ENCODE measurements at regions not wholly inside any gene's neighbourhood (a gene's known extent, or its start where the extent isn't known, plus 50 kb on each side); places are given as distances from the start of the nearest gene placed in this dataset.

DNA sequence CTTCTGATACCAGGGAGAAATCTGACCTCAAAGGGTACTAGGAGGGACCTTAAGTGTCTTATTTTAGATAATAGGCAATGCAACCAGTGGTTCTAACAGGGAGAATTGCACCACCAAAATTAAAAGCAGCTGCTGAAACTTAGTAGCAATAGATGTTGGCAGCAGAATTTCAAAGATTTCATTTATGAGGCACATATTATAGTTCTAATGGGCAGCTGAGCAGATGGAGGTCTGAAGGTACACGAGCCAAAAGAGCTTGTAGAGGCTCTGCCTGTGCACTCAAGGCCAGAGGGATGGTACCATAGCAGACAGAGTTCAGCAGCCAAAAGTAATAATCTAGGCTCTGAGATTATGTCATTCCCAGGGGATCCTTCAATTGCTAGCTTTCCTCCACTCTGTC lies 87.3 kb upstream of the NCKAP5 start:
- no peaks in the 10 kb centered on the region for H3K4me1 Mint-ChIP-seq
- no peak overlapping the region for H3K27ac Mint-ChIP-seq
- H3K36me3 Mint-ChIP-seq, result no peaks in the 10 kb centered on the region
- no peak overlapping the region for H3K4me3 Mint-ChIP-seq
- peaks cover 3% of the 10 kb centered on the region for H3K9me3 Mint-ChIP-seq
- H3K27me3 Mint-ChIP-seq, result peaks cover 1% of the 10 kb centered on the region

DNA sequence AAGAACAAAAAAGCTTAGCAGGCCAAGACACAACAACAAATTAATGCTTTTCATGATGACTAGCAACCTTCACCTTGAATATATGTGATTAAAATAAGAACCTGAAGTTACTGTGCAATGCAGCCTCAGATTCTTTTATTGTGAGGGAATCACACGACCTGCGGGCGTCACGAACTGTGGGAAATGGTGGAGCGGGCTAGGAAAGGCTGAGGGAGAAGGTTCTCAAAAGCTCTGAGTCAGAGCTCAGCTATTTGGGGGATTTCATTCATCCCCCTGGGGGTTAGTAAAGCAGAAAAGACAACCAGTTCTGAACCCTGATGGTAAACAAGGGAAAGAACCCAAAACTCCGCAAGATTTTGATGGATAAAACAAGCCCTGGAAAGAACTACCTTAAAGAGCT lies 89.3 kb upstream of the NCKAP5 start:
- Mint-ChIP-seq H3K27me3 (peaks cover 1% of the 10 kb centered on the region), H3K4me3 (no peak overlapping the region), H3K36me3 (no peaks in the 10 kb centered on the region), H3K27ac (no peak overlapping the region), H3K9me3 (peaks cover 1% of the 10 kb centered on the region), H3K4me1 (no peaks in the 10 kb centered on the region)

DNA sequence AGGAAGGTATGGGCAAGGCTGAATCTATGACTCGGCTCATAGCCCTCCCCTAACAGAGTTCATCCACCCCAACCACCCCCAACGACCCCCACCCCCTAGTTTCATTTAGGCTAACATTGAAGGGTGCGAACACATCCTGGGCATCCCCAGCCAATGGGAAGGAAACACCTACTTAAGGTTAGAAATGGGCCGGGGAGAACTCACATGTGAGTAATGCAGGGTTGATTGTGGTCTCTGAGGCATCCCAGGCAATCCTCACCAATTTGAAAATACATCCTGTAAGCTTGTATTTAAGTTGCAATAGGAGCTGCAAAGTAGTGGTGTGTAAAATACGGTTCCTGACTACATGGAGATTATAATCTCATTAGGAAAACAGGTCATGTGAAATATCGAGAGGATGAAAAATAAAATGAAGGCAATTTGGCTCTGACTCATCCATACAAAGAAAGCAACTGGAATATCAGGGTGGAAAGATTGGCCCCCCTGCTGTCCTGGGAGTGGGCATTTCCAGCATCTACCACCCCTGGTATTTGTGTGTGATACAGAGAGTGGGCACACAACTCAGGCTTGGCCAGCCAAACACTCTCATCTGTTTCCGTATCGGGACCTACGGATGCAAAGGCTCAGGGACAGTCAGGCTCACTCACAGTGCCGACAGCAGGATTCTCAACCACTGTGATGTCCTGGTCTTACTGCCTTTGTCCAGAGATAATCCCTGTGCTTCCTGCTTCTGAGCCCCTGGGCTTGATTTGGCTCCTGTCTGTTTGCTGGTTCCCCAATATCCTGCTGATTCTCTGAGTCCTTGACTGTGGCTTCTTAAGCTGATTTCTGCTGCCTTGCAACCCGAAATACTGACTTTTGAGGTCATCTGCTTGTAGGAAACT lies 90.0 kb upstream of the NCKAP5 start:
- Mint-ChIP-seq H3K27ac (no peak overlapping the region), H3K4me1 (no peaks in the 10 kb centered on the region), H3K27me3 (peaks cover 1% of the 10 kb centered on the region), H3K36me3 (no peaks in the 10 kb centered on the region), H3K9me3 (no peaks in the 10 kb centered on the region), H3K4me3 (no peak overlapping the region)

DNA sequence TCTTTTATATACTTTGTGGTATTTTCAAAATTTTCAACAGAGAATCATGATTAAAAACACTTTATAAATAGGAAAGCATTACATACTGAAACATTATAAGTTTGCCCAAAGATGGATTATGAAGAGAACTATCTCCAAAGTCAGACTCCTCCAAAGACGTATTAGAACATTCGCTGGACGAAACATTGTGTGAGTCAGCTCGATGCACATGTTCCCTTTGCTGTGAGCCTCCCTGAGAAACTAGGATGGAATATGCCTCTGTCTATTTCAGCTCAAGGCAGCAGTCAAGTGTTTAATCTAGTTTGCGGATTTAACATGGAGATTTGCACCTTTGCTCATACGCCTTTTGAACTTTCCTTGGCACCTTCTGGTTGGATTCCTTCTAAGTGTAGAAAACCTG lies 92.2 kb upstream of the NCKAP5 start:
- H3K4me1 Mint-ChIP-seq, result no peaks in the 10 kb centered on the region
- no peaks in the 10 kb centered on the region for H3K9me3 Mint-ChIP-seq
- no peak overlapping the region for H3K27ac Mint-ChIP-seq
- H3K27me3 Mint-ChIP-seq, result peaks cover 1% of the 10 kb centered on the region
- no peaks in the 10 kb centered on the region for H3K36me3 Mint-ChIP-seq
- H3K4me3 Mint-ChIP-seq, result no peak overlapping the region

DNA sequence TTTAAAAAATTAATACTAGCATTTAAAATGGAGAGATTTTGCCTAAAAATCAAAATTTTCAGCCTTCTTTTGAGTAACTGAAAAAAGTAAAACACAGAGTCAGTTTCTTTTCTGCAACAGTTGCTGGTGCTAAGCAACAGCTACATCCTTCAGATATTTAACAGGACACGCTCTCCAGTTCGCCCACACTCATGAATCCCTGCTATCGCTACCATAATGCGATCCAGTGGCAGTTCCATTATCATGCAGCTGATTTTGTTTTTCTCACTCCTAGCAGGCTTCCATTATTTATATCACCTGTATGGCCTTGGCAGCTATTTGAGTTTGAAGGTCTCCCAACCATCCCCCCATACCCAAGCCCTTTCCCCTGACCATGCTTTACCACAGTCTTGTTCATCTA lies 93.1 kb upstream of the NCKAP5 start:
- no peaks in the 10 kb centered on the region for H3K4me1 Mint-ChIP-seq
- H3K9me3 Mint-ChIP-seq, result no peaks in the 10 kb centered on the region
- H3K27ac Mint-ChIP-seq, result no peak overlapping the region
- peaks cover 1% of the 10 kb centered on the region for H3K27me3 Mint-ChIP-seq
- H3K4me3 Mint-ChIP-seq, result no peak overlapping the region
- H3K36me3 Mint-ChIP-seq, result no peaks in the 10 kb centered on the region

DNA sequence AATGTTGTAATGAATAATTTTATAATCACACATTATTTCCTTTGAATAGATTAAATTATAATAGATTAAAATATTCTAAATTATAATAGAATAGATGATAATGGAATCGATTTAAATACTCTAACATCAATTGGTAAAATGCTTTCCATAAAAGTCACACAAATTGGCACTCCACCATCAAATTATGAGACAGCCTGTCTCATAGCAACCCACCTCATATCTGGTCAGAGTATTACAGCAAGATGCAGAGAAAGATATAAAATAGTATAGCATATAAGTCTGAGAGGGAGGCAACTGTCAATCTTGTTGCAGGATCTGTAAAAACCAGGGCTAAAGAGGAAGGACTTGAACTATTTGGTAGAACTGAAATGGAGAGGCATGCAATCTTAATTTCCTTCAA lies 98.4 kb upstream of the NCKAP5 start:
- no peaks in the 10 kb centered on the region for H3K36me3 Mint-ChIP-seq
- H3K4me1 Mint-ChIP-seq, result no peaks in the 10 kb centered on the region
- no peaks in the 10 kb centered on the region for H3K27me3 Mint-ChIP-seq
- H3K4me3 Mint-ChIP-seq, result no peak overlapping the region
- H3K9me3 Mint-ChIP-seq, result peaks cover 6% of the 10 kb centered on the region
- no peak overlapping the region for H3K27ac Mint-ChIP-seq

DNA sequence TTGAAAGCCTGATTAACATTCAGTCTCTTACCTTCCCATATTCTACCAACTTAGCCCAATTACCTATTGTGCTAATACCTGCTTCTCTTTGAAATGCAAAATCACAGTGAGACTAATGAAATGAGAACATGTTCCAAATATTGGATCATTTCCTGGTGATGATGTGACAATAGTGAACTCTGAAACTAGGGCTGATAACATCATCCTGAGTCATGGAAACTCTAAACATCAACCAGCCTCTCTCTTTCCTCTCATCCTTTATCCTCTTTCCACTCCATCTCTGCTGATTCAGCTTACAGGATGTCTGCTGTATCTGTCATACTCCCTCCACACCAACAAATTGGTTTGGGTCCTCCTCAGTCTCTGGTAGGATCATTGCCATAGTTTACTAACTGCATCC lies 98.8 kb upstream of the NCKAP5 start:
- H3K4me1 Mint-ChIP-seq, result no peaks in the 10 kb centered on the region

DNA sequence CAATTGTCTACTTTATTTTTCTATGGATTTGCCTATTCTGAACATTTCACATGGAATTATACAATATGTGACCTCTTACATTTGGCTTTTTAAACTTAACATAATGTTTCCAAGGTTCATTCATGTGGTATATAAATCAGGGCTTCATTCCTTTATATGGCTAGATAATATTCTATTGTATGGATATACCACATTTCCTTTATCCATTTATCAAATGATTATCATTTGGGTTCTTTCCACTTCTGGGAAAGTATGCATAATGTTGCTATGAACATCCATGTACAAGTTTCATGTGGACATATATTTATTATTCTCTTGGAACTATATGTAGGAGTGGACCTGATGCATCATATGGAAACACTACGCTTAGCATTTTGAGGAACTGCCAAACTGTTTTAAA lies 99.7 kb upstream of the NCKAP5 start:
- peaks cover 3% of the 10 kb centered on the region for H3K27me3 Mint-ChIP-seq
- peaks cover 11% of the 10 kb centered on the region for H3K9me3 Mint-ChIP-seq
- no peaks in the 10 kb centered on the region for H3K4me1 Mint-ChIP-seq
- no peak overlapping the region for H3K27ac Mint-ChIP-seq
- no peaks in the 10 kb centered on the region for H3K36me3 Mint-ChIP-seq
- H3K4me3 Mint-ChIP-seq, result no peak overlapping the region

More for the DNA sequence above, 98.8 kb upstream of the NCKAP5 start:
- Mint-ChIP-seq H3K36me3 (no peaks in the 10 kb centered on the region), H3K4me3 (no peak overlapping the region), H3K9me3 (peaks cover 11% of the 10 kb centered on the region), H3K27me3 (peaks cover 3% of the 10 kb centered on the region), H3K27ac (no peak overlapping the region)

DNA sequence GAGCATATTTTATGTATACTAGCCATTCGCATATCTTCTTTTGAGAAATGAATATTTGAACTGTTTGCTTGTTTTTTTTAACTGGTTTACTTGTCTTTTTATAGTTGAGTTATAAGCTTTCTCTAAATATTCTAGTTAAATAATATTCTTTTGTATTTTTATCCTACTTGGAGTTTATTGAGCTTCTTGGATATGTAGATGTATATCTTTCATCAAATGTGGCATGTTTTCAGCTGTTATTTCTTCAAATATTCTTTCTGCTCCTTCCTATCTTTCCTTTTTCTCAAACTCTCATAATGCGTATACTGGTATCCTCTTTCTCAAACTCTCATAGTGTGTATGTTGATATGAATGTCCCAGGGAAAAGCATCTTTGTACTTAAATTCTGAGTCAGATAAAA lies 100.3 kb upstream of the NCKAP5 start:
- Mint-ChIP-seq H3K27ac (no peak overlapping the region), H3K9me3 (peaks cover 11% of the 10 kb centered on the region), H3K36me3 (no peaks in the 10 kb centered on the region), H3K4me1 (no peaks in the 10 kb centered on the region), H3K27me3 (peaks cover 4% of the 10 kb centered on the region), H3K4me3 (no peak overlapping the region)

DNA sequence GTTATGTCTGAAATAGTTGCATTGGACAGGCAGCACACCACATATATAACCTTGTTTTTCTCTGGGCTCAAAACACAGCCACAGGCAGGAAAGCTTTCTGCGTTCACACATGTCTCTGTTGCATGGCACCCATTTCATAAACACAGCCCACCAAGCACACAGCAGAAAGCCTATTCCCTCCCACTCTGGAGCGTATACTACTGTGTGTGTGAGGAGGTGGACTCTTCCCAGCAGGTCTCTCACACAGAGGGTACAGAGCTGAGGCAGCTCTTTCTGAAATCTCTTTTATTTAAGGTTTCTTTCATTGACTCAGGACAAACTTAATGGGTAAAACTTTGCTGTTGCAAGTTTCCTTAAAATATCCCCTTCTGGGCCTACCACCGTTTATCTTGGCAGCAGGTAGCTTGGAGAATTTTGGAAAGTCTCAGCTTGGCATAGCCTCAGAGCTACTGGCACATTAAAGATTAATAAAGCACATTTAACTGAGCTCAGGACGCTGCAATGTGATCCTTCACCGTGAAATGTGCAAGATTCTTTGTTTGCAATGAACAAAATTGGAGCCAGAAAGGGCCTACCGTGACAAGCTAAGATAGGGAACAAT lies 105.1 kb upstream of the NCKAP5 start:
- Mint-ChIP-seq H3K9me3 (peaks cover 13% of the 10 kb centered on the region), H3K27me3 (peaks cover 7% of the 10 kb centered on the region), H3K4me3 (no peak overlapping the region), H3K27ac (no peak overlapping the region), H3K36me3 (no peaks in the 10 kb centered on the region), H3K4me1 (no peaks in the 10 kb centered on the region)

DNA sequence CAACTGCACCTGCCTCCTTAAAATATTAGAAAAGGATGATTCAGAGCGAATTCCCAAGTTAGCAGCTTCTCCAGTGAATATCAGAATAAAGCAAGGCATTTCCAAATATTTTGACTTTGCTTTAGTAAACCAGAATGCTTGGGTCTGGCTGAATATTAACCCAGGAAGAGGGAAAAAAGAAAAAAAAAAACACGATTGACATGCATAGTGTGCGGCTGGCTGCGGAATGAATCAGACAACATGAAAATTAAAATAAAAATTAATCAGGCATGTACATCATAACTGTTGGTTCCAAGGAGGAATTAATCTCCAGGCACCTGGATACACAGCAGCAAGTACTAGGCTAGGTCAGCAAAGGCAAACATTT lies 105.8 kb upstream of the NCKAP5 start:
- Mint-ChIP-seq H3K27ac (no peak overlapping the region), H3K9me3 (peaks cover 10% of the 10 kb centered on the region), H3K27me3 (peaks cover 7% of the 10 kb centered on the region), H3K36me3 (no peaks in the 10 kb centered on the region), H3K4me1 (no peaks in the 10 kb centered on the region), H3K4me3 (no peak overlapping the region)

DNA sequence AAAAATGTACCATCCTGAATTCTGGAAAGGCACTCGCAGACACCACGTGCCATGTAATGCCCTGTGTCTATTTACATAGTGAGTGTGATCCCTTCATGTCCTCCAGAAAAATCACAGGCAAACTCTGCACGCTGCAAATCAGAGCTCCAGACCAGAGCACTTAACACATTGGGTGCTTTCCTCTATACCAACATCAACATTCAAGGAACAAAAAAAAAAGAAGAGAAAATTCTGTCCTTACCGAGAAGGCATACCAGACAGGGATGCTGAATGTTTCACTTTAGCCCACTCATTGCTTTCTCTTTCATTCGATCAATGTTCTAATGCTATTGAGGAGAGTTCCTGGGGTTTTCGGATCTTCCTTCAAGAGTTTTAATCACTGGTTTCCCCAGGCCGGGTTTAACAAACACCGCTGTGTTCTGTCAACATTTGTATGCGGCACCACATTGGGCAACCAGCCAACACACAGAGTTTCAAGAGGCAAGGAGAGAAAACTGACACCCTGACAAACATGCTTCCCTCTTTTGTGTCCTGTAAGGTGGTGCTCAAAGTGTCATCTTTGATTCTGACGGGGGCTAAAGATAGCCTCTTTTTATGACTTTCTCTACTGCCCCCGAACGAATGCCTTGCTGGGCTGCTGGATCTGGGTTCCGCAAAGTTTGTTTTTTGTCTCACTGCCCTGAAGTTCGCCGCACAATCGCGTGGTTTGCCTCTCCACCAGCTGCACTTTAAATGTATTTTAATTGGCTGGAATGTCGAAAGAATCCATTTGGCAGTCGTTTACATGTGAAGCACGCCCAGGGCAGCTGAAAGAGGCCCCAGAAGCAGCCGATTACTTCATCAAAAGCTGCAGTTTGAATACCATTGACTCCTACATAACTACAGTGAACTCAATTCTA lies 106.4 kb upstream of the NCKAP5 start:
- Mint-ChIP-seq H3K4me1 (no peaks in the 10 kb centered on the region), H3K9me3 (peaks cover 10% of the 10 kb centered on the region), H3K27me3 (peaks cover 7% of the 10 kb centered on the region), H3K4me3 (no peak overlapping the region), H3K27ac (no peak overlapping the region), H3K36me3 (no peaks in the 10 kb centered on the region)

DNA sequence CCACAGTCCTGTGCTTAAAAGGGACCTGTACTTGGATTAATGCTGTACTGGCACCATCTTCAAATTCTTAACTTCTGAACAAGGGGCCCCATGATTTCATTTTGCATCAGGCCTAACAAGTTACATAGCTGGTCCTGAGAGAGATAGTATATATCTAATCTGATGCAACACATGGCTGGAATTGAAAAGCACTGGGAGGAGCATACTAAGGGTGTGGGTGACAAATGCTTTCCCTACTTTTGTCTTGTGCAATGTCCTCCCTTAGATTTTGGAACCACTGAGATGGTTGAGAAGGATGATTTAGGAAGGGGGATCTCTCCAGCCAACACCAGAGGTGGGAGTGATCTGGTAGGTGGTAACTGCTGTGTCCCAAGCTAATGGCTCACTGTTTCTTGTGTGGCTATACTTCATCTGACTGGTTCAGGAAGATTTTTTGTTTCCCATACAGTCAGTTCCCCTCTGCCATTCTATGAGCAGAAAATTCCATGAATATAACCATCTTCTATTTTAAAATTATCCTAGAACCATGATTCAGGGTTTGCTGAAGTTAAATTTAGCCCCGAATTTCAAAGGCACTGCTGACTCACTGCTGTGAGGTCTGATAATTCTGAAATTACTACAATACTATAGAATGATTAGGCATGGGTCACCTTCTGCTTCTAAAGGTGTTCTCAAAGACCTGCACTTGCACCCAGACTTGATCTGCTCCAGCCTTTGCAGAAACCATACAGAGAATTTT lies 108.3 kb upstream of the NCKAP5 start:
- H3K36me3 Mint-ChIP-seq, result no peaks in the 10 kb centered on the region
- H3K27me3 Mint-ChIP-seq, result peaks cover 7% of the 10 kb centered on the region
- peaks cover 10% of the 10 kb centered on the region for H3K9me3 Mint-ChIP-seq
- H3K4me1 Mint-ChIP-seq, result no peaks in the 10 kb centered on the region
- H3K27ac Mint-ChIP-seq, result no peak overlapping the region
- H3K4me3 Mint-ChIP-seq, result no peak overlapping the region

DNA sequence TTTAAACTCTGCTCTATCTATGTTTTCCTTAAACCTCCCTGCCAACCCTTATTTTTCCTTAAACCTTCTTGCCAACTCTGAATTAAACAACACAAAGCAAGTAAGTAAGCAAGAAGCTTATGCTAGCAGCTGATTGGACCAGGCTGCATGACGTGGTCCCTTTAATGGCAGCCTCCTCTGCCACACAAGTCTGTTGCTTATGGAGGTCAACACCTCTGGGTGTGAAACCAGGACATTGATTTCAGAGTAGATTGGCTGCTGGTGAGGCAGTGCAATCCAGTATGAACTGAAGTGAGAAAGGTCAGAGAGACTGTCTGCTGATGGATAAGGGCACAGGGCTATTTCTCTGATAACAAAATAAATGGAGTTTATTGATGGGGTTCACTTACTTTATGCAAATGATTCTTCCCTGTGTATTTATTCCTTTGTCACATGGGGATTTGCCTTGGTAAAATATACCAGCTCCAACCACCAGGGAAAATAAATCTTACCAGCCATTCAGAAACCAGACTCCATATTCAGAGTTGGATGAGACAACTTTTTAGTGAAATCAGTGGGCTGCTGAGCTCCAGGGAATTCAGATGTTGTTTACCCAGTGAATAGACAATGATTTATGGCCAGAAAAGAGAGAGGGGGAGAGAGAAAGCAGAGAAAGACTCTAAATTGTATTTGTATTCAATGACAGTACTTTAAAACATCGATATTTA lies 112.2 kb upstream of the NCKAP5 start:
- no peaks in the 10 kb centered on the region for H3K4me1 Mint-ChIP-seq
- no peak overlapping the region for H3K4me3 Mint-ChIP-seq
- peaks cover 4% of the 10 kb centered on the region for H3K9me3 Mint-ChIP-seq
- no peak overlapping the region for H3K27ac Mint-ChIP-seq
- H3K36me3 Mint-ChIP-seq, result no peaks in the 10 kb centered on the region
- peaks cover 2% of the 10 kb centered on the region for H3K27me3 Mint-ChIP-seq

DNA sequence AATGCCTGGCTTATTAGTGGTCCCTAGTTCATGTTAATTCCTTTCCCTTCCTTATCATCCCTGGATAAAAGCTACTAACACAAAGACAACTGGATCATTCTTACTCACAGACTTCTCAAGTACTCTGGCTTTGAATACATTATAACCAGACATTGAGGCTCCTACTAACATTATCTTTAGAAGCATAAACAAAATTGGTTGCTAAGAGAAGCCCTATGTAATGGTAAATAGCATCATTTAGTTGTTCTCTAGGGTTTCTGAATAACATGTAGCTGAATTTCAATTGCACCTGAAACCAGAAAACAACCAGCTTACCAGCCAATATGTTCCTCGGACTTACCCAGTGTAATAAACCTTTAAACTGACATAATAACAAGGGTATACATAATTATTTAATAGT lies 114.1 kb upstream of the NCKAP5 start:
- Mint-ChIP-seq H3K27me3 (no peaks in the 10 kb centered on the region), H3K4me1 (no peaks in the 10 kb centered on the region), H3K27ac (no peak overlapping the region), H3K36me3 (no peaks in the 10 kb centered on the region), H3K9me3 (peaks cover 4% of the 10 kb centered on the region), H3K4me3 (no peak overlapping the region)
